ENCODE measurements at regions not wholly inside any gene's neighbourhood (a gene's known extent, or its start where the extent isn't known, plus 50 kb on each side); places are given as distances from the start of the nearest gene placed in this dataset.

DNA sequence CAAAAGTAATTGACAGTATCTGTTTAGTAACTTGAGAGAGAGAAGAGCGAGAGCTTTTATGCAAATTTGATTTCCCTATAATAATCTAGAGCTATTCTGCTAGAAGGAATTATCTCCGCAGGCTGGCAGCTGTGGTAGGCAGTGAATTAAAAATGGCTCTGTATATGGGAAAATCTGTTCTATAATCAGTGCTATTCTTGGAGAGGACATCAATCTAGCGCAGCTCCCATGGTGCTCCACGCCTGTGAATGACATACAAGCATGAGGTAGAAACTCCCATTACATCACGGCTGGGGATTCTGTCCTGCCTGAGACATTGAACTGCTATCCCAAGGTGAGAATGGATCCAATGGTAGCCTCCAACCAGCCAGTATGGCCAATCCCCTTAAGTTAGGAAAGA lies 179.0 kb downstream of the DHX15 start:
- H3K4me3 ChIP-seq: no peak overlapping the region
- TF ChIP-seq CHD4 (IDR thresholded peaks at IDR 0.05; ENCODE audit: borderline replicate concordance) (no peak), RAD21 (conservative IDR thresholded peaks at IDR 0.05 in 1 of 2, IDR thresholded peaks at IDR 0.05 in 1 of 2) (no peak), FOSL2 (IDR thresholded peaks at IDR 0.05) (no peak), FOSL2 (CRISPR knock-in tag; IDR thresholded peaks at IDR 0.05) (no peak), ZFP36 (IDR thresholded peaks at IDR 0.05; ENCODE audit: borderline replicate concordance, partially characterized antibody) (no peak), JUNB (IDR thresholded peaks at IDR 0.05) (no peak), MYC (IDR thresholded peaks at IDR 0.05; ENCODE audit: borderline replicate concordance, low read length) (no peak), ESRRA (IDR thresholded peaks at IDR 0.05; ENCODE audit: borderline replicate concordance, low read length) (no peak), KDM5A (IDR thresholded peaks at IDR 0.05) (no peak), JUN (IDR thresholded peaks at IDR 0.05) (no peak), RFX5 (IDR thresholded peaks at IDR 0.05) (no peak), NR3C1 (IDR thresholded peaks at IDR 0.05) (no peak), TFCP2L1 (CRISPR knock-in tag; IDR thresholded peaks at IDR 0.05) (no peak), ZSCAN20 (CRISPR knock-in tag; IDR thresholded peaks at IDR 0.05) (no peak), ZNF302 (CRISPR knock-in tag; IDR thresholded peaks at IDR 0.05) (no peak), RNF2 (IDR thresholded peaks at IDR 0.05; ENCODE audit: borderline replicate concordance, low read depth) (no peak), CEBPB (IDR thresholded peaks at IDR 0.05) (no peak)
- TF ChIP-seq, protein P1, sequence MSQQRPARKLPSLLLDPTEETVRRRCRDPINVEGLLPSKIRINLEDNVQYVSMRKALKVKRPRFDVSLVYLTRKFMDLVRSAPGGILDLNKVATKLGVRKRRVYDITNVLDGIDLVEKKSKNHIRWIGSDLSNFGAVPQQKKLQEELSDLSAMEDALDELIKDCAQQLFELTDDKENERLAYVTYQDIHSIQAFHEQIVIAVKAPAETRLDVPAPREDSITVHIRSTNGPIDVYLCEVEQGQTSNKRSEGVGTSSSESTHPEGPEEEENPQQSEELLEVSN (IDR thresholded peaks at IDR 0.05; ENCODE audit: borderline replicate concordance, low read depth): no peak
- TF ChIP-seq, protein P2, sequence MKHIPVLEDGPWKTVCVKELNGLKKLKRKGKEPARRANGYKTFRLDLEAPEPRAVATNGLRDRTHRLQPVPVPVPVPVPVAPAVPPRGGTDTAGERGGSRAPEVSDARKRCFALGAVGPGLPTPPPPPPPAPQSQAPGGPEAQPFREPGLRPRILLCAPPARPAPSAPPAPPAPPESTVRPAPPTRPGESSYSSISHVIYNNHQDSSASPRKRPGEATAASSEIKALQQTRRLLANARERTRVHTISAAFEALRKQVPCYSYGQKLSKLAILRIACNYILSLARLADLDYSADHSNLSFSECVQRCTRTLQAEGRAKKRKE (CRISPR knock-in tag; IDR thresholded peaks at IDR 0.05; ENCODE audit: low read depth): no peak
- TF ChIP-seq, protein P3, sequence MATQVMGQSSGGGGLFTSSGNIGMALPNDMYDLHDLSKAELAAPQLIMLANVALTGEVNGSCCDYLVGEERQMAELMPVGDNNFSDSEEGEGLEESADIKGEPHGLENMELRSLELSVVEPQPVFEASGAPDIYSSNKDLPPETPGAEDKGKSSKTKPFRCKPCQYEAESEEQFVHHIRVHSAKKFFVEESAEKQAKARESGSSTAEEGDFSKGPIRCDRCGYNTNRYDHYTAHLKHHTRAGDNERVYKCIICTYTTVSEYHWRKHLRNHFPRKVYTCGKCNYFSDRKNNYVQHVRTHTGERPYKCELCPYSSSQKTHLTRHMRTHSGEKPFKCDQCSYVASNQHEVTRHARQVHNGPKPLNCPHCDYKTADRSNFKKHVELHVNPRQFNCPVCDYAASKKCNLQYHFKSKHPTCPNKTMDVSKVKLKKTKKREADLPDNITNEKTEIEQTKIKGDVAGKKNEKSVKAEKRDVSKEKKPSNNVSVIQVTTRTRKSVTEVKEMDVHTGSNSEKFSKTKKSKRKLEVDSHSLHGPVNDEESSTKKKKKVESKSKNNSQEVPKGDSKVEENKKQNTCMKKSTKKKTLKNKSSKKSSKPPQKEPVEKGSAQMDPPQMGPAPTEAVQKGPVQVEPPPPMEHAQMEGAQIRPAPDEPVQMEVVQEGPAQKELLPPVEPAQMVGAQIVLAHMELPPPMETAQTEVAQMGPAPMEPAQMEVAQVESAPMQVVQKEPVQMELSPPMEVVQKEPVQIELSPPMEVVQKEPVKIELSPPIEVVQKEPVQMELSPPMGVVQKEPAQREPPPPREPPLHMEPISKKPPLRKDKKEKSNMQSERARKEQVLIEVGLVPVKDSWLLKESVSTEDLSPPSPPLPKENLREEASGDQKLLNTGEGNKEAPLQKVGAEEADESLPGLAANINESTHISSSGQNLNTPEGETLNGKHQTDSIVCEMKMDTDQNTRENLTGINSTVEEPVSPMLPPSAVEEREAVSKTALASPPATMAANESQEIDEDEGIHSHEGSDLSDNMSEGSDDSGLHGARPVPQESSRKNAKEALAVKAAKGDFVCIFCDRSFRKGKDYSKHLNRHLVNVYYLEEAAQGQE (IDR thresholded peaks at IDR 0.05): no peak
- H3K9me3 ChIP-seq: no peaks in the 10 kb centered on the region
- FAIRE-seq (no peak), DNase-seq (ENCODE audit: low read depth in 1 of 2, low spot score in 1 of 2) (no peak), ATAC-seq (no peak)
- ChIA-PET POLR2A (no interaction called here), CTCF (no interaction called here)
- H3K27ac ChIP-seq: no peak overlapping the region
- H3K4me2 ChIP-seq: no peak overlapping the region
- no peaks in the 10 kb centered on the region for H3K4me1 ChIP-seq
- WGBS (ENCODE audit: missing lambda C conversion rate): 32% methylated on average over 5 of the region's 5 CpGs

DNA sequence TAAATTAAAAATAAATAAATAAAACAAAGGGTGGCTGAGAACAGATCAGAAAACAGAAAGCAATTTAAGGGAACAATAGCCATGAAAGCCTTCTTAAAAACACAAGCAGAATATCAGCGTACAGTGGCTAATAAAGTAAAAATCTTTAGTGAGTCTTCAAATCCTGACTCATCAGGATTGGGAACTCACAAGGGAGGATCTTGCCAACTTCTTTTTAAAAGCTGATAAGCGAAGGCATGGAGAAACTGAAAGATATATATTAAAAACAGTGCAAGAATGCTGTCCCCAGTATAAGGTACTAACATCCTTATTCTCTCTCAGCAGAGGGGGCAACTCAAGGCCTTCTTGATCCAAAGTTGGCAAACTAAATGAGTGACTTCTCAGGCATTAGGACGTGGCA lies 180.1 kb downstream of the DHX15 start:
- CTCF ChIA-PET: no interaction called here
- no peaks in the 10 kb centered on the region for H3K4me1 ChIP-seq
- TF ChIP-seq CHD4 (IDR thresholded peaks at IDR 0.05; ENCODE audit: borderline replicate concordance) (no peak), HOXB13 (CRISPR knock-in tag; IDR thresholded peaks at IDR 0.05; ENCODE audit: low read depth) (no peak)
- TF ChIP-seq, protein P4, sequence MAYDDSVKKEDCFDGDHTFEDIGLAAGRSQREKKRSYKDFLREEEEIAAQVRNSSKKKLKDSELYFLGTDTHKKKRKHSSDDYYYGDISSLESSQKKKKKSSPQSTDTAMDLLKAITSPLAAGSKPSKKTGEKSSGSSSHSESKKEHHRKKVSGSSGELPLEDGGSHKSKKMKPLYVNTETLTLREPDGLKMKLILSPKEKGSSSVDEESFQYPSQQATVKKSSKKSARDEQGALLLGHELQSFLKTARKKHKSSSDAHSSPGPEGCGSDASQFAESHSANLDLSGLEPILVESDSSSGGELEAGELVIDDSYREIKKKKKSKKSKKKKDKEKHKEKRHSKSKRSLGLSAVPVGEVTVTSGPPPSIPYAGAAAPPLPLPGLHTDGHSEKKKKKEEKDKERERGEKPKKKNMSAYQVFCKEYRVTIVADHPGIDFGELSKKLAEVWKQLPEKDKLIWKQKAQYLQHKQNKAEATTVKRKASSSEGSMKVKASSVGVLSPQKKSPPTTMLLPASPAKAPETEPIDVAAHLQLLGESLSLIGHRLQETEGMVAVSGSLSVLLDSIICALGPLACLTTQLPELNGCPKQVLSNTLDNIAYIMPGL (CRISPR knock-in tag; IDR thresholded peaks at IDR 0.05; ENCODE audit: borderline replicate concordance): no peak
- DNase-seq (ENCODE audit: low read depth in 1 of 2, low spot score in 1 of 2): no peak
- H3K4me2 ChIP-seq: no peak overlapping the region
- no peak overlapping the region for H3K27ac ChIP-seq
- 26% methylated on average over 3 of the region's 3 CpGs for WGBS (ENCODE audit: missing lambda C conversion rate)
- no peak overlapping the region for H3K4me3 ChIP-seq
- no peak for ATAC-seq
- no peaks in the 10 kb centered on the region for H3K9me3 ChIP-seq
- no peak for FAIRE-seq
- POLR2A ChIA-PET: no interaction called here

Measured in A549 (cell line).